Activated CD8-positive, alpha-beta T cell treated with anti-CD3 and anti-CD28 coated beads, Interleukin-2, amount 10 ng/mL, durations not matched to agents 7 days and 5 days (primary cell): ENCODE measurements at regions not wholly inside any gene's neighbourhood (a gene's known extent, or its start where the extent isn't known, plus 50 kb on each side); places are given as distances from the start of the nearest gene placed in this dataset.
"Not testable (repeated sequence)": the region's sequence is repeated elsewhere in the genome, so short reads cannot be mapped to it uniquely, and the experiment has no call there.

Source experiments
- ATAC-seq: fragments of 150-1000 bp; cut with Tn5 transposase; one replicate; pipeline ENCODE4 v1.10.0; 2021; ENCODE audit warnings: moderate library complexity
- CTCF ChIA-PET: fragments of 350-600 bp; sonication (Branson Sonifier 250); formaldehyde crosslinking; loops from one replicate; lab custom pipeline; 2021; ENCODE audit warnings: antibody characterized with exemption; lab: Charles Lee
- POLR2A ChIA-PET: fragments of 350-600 bp; sonication (Branson Sonifier 250); formaldehyde crosslinking; loops from one replicate; lab custom pipeline; 2021; ENCODE audit warnings: antibody characterized with exemption; lab: Charles Lee
- DNase-seq: peaks from one replicate; pipeline ENCODE4 v3.0.0-alpha.2; 2020
- H3K27ac Mint-ChIP-seq: one replicate; pipeline ENCODE4 v1.8.0; 2021; ENCODE audit warnings: mild to moderate bottlenecking, mixed read lengths
- H3K27me3 Mint-ChIP-seq: one replicate; pipeline ENCODE4 v1.8.0; 2021; ENCODE audit warnings: low read depth, mixed read lengths
- H3K36me3 Mint-ChIP-seq: one replicate; pipeline ENCODE4 v1.8.0; 2021; ENCODE audit warnings: low read depth, mixed read lengths
- H3K4me1 Mint-ChIP-seq: one replicate; pipeline ENCODE4 v1.8.0; 2021; ENCODE audit warnings: low read depth, mixed read lengths
- H3K4me3 Mint-ChIP-seq: one replicate; pipeline ENCODE4 v1.8.0; 2021; ENCODE audit warnings: mild to moderate bottlenecking, mixed read lengths
- H3K9me3 Mint-ChIP-seq: one replicate; pipeline ENCODE4 v1.8.0; 2022; ENCODE audit warnings: mixed read lengths; ENCODE audit not compliant: insufficient read depth

DNA sequence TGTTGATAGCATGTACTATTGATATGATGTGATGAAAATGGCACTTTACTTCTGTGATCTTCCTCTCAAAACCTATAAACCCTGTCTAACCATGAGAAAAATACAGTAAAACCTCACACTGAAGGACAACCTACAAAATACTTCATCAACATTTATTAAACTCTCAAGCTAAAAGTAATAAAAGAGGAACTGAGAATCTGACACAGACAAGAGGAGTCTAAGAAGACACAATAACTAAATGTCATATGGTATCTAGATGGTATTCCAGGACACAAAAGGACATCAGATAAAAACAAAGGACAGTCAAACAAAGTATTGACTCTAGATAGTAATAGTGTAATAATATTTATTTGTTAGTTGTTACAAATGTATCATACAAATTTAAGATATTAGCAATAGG lies 655.3 kb downstream of the SH3BGRL start:
- Mint-ChIP-seq H3K4me1 (no peaks in the 10 kb centered on the region), H3K4me3 (no peak overlapping the region), H3K27me3 (no peaks in the 10 kb centered on the region), H3K9me3 (no peaks in the 10 kb centered on the region), H3K36me3 (no peaks in the 10 kb centered on the region), H3K27ac (no peak overlapping the region)
- ATAC-seq: no peak
- DNase-seq: no peak
- POLR2A ChIA-PET: no interaction called here
- CTCF ChIA-PET: no interaction called here

GRCh38 chrX:81866873-81867272 lies 665.0 kb downstream of the SH3BGRL start:
- Mint-ChIP-seq H3K4me3 (no peak overlapping the region), H3K27me3 (no peaks in the 10 kb centered on the region), H3K4me1 (no peaks in the 10 kb centered on the region), H3K27ac (no peak overlapping the region), H3K36me3 (no peaks in the 10 kb centered on the region), H3K9me3 (no peaks in the 10 kb centered on the region)
- ATAC-seq (no peak), DNase-seq (no peak)
- ChIA-PET POLR2A (no interaction called here), CTCF (no interaction called here)

DNA sequence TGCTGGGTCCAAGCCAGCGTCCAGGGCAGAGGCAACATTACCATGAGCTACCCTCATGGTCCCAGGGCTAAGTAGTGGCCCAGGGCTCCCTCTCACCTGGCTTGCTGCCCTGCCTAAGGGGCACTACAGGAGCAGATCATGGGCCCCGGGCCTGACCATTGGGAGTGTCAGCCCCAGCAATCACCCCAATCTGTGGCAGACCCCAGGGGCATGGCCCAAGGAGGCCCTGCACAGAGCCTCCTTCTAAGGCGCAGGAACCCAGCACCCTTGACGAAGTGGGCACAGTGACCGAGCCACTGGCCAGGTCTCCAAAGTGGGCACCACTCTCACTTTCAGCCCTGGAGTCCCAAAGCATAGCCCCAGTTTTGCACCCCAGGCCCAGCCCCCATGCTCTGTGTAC lies 667.1 kb downstream of the SH3BGRL start:
- CTCF ChIA-PET: no interaction called here
- no peak for ATAC-seq
- Mint-ChIP-seq H3K27ac (no peak overlapping the region), H3K4me3 (no peak overlapping the region), H3K36me3 (no peaks in the 10 kb centered on the region), H3K4me1 (no peaks in the 10 kb centered on the region), H3K27me3 (no peaks in the 10 kb centered on the region), H3K9me3 (no peaks in the 10 kb centered on the region)
- POLR2A ChIA-PET: no interaction called here
- DNase-seq: no peak

GRCh38 chrX:81874807-81875206 lies 672.9 kb downstream of the SH3BGRL start:
- no peaks in the 10 kb centered on the region for H3K4me1 Mint-ChIP-seq
- DNase-seq (no peak), ATAC-seq (no peak)
- no peaks in the 10 kb centered on the region for H3K36me3 Mint-ChIP-seq
- ChIA-PET POLR2A (no interaction called here), CTCF (no interaction called here)
- H3K9me3 Mint-ChIP-seq: no peaks in the 10 kb centered on the region
- no peaks in the 10 kb centered on the region for H3K27me3 Mint-ChIP-seq
- H3K4me3 Mint-ChIP-seq: no peak overlapping the region
- no peak overlapping the region for H3K27ac Mint-ChIP-seq

DNA sequence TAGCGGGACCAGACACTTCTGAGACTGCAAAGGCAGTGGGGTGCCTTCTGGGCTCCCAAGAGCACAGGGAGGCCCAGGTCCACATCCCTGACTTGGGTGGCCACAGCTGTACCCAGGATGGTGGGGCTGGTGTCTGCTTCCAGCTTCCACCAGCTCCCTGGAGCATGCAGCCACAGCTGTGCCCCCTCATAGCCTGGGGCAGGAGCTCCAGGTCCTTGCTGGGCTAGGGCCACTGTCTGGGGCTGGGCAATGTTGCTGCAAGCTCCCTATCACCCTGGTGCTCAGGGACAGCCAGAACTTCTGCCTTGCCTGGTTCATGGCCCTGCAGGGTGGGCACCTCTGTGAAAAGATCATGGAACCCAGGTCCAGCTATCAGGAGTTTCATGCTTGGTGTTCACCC lies 673.9 kb downstream of the SH3BGRL start:
- H3K36me3 Mint-ChIP-seq: no peaks in the 10 kb centered on the region
- ChIA-PET POLR2A (no interaction called here), CTCF (no interaction called here)
- ATAC-seq (no peak), DNase-seq (no peak)
- no peak overlapping the region for H3K27ac Mint-ChIP-seq
- no peaks in the 10 kb centered on the region for H3K9me3 Mint-ChIP-seq
- no peaks in the 10 kb centered on the region for H3K27me3 Mint-ChIP-seq
- no peak overlapping the region for H3K4me3 Mint-ChIP-seq
- H3K4me1 Mint-ChIP-seq: no peaks in the 10 kb centered on the region

GRCh38 chrX:81876437-81876836 lies 674.5 kb downstream of the SH3BGRL start:
- Mint-ChIP-seq H3K9me3 (no peaks in the 10 kb centered on the region), H3K36me3 (no peaks in the 10 kb centered on the region), H3K27ac (no peak overlapping the region), H3K4me1 (no peaks in the 10 kb centered on the region), H3K27me3 (no peaks in the 10 kb centered on the region), H3K4me3 (no peak overlapping the region)
- ATAC-seq (no peak), DNase-seq (no peak)
- CTCF ChIA-PET: no interaction called here
- POLR2A ChIA-PET: no interaction called here

GRCh38 chrX:81890521-81890920 lies 688.6 kb downstream of the SH3BGRL start:
- no peaks in the 10 kb centered on the region for H3K36me3 Mint-ChIP-seq
- H3K4me1 Mint-ChIP-seq: no peaks in the 10 kb centered on the region
- ATAC-seq (no peak), DNase-seq (no peak)
- no peaks in the 10 kb centered on the region for H3K9me3 Mint-ChIP-seq
- CTCF ChIA-PET: no interaction called here
- no peak overlapping the region for H3K4me3 Mint-ChIP-seq
- H3K27ac Mint-ChIP-seq: no peak overlapping the region
- POLR2A ChIA-PET: no interaction called here
- H3K27me3 Mint-ChIP-seq: no peaks in the 10 kb centered on the region

- POLR2A ChIA-PET: no interaction called here
- no peak overlapping the region for H3K4me3 Mint-ChIP-seq
- no peaks in the 10 kb centered on the region for H3K36me3 Mint-ChIP-seq
- H3K9me3 Mint-ChIP-seq: no peaks in the 10 kb centered on the region
- CTCF ChIA-PET: no interaction called here
- H3K4me1 Mint-ChIP-seq: no peaks in the 10 kb centered on the region
- ATAC-seq (no peak), DNase-seq (no peak)
- H3K27me3 Mint-ChIP-seq: no peaks in the 10 kb centered on the region
- H3K27ac Mint-ChIP-seq: no peak overlapping the region
These were observed 698.6 kb downstream of the SH3BGRL start for GRCh38 chrX:81900522-81900921.

DNA sequence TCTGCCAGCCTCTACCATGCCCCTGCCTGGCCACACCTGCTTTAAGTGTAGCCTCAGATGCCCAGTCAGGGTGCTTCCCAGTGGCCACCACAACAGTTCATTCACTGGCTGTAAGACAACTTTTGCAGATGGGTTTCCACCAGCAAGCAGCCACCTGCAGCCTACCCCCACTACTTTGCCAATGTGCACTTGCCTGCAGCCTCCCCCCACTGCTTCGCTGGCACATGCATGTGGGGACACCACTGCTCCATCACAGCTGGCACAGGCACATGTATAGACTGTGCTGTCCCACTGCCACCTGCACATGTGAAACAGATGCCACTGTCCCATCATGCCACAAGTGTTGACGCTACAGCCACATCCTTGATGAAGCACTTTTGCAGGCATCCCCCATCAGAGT lies 723.9 kb downstream of the SH3BGRL start:
- no peaks in the 10 kb centered on the region for H3K9me3 Mint-ChIP-seq

GRCh38 chrX:81945911-81946310 lies 744.0 kb downstream of the SH3BGRL start:
- CTCF ChIA-PET, POLR2A ChIA-PET, H3K4me1 Mint-ChIP-seq, H3K36me3 Mint-ChIP-seq, ATAC-seq, H3K27ac Mint-ChIP-seq, DNase-seq, H3K4me3 Mint-ChIP-seq, H3K27me3 Mint-ChIP-seq, H3K9me3 Mint-ChIP-seq: not testable (repeated sequence)

More for the DNA sequence above, 723.9 kb downstream of the SH3BGRL start:
- DNase-seq: no peak
- no peak for ATAC-seq
- Mint-ChIP-seq H3K4me3 (no peak overlapping the region), H3K36me3 (no peaks in the 10 kb centered on the region), H3K4me1 (no peaks in the 10 kb centered on the region), H3K27me3 (no peaks in the 10 kb centered on the region), H3K27ac (no peak overlapping the region)
- CTCF ChIA-PET: no interaction called here
- POLR2A ChIA-PET: no interaction called here

DNA sequence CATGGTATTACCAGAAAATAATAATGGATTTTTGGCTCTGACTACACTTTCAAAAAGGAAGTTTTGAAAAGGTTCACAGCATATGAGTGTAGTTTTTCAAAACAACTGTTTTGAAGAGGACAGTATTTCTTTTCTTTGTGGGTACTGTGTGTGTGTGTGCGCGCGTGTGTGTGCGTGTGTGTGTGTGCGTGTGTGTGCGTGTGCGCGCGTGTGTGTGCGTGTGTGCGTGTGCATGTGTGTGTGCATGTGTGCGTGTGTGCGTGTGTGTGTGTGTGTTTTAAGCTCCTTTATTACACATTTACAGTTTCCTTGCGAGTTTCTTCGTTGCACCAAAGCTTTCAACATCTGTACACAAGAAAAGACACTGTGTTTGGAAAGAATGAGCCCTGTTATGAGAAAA lies 755.4 kb downstream of the SH3BGRL start:
- Mint-ChIP-seq H3K27me3 (no peaks in the 10 kb centered on the region), H3K4me3 (no peak overlapping the region), H3K36me3 (no peaks in the 10 kb centered on the region), H3K4me1 (no peaks in the 10 kb centered on the region), H3K27ac (no peak overlapping the region), H3K9me3 (no peaks in the 10 kb centered on the region)
- ATAC-seq: no peak
- DNase-seq: no peak
- ChIA-PET CTCF (no interaction called here), POLR2A (no interaction called here)

DNA sequence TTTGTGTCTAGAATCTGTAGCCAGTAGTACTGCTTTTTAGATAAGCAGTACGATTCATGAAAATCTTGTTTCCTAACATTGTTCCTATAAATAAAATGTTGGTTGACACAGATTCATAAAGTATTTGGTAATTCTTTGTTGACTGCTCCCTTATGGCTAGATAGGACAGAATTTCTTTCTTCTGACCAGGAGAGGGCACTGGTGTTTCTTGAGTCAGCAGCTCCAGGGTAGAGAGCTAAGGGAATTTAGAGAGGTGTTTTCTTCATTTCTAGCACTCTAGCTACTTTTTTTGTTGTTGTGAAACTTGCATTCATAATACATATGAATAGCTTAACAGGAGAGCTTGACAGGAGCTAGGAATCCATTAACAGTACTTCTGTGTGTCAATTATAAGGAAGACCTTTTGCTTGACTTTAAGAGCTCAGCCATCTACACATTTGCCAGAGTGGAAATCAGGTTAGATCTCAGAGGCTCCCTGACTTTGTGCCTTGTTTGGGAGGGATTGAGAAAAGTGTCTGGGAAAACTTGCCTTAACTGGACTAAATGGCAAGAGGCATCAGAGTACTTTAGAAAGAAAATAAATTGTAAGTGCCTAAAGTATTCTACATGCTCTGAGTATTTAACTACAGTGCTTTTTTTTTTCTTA lies 756.1 kb downstream of the SH3BGRL start:
- ChIA-PET CTCF (no interaction called here), POLR2A (no interaction called here)
- Mint-ChIP-seq H3K27me3 (no peaks in the 10 kb centered on the region), H3K27ac (no peak overlapping the region), H3K36me3 (no peaks in the 10 kb centered on the region), H3K9me3 (no peaks in the 10 kb centered on the region), H3K4me3 (no peak overlapping the region), H3K4me1 (no peaks in the 10 kb centered on the region)
- ATAC-seq: no peak
- DNase-seq: no peak

- no peak overlapping the region for H3K4me3 Mint-ChIP-seq
- ChIA-PET CTCF (no interaction called here), POLR2A (no interaction called here)
- H3K36me3 Mint-ChIP-seq: no peaks in the 10 kb centered on the region
- no peak for DNase-seq
- H3K4me1 Mint-ChIP-seq: no peaks in the 10 kb centered on the region
- no peaks in the 10 kb centered on the region for H3K27me3 Mint-ChIP-seq
- no peak for ATAC-seq
- no peak overlapping the region for H3K27ac Mint-ChIP-seq
- H3K9me3 Mint-ChIP-seq: no peaks in the 10 kb centered on the region
These were observed 758.1 kb downstream of the SH3BGRL start for GRCh38 chrX:81959964-81960363.
